CD4-positive, alpha-beta T cell (primary cell): ENCODE measurements at regions not wholly inside any gene's neighbourhood (a gene's known extent, or its start where the extent isn't known, plus 50 kb on each side); places are given as distances from the start of the nearest gene placed in this dataset.

Experiments used
- ATAC-seq: fragments of 200-7000 bp; cut with Tn5 transposase; one replicate; pipeline ENCODE4 v1.10.0; 2022; ENCODE audit warnings: mild to moderate bottlenecking; ENCODE audit not compliant: poor library complexity
- CTCF ChIA-PET: fragments of 350-600 bp; sonication (Branson Sonifier 250); formaldehyde crosslinking; loops from one replicate; lab custom pipeline; 2021; ENCODE audit warnings: antibody characterized with exemption, inconsistent platforms; lab: Charles Lee
- POLR2A ChIA-PET: fragments of 350-600 bp; sonication (Branson Sonifier 250); formaldehyde crosslinking; loops from one replicate; lab custom pipeline; 2021; ENCODE audit warnings: antibody characterized with exemption, inconsistent platforms; lab: Charles Lee
- DNase-seq, 14 experiments: peaks; one replicate each; pipeline ENCODE4 v3.0.0-alpha.2; 2013 to 2020; ENCODE audit warnings: mixed read lengths in 2 of 14
- H3K27ac ChIP-seq, 2 donors: one replicate each; pipeline versions ENCODE4 v1.5.1 to v1.7.0; 2013; ENCODE audit warnings: low read length in 2 of 2, low read depth in 1 of 2, mild to moderate bottlenecking in 1 of 2
- H3K27me3 ChIP-seq, 2 experiments: 1 replicate in 1 of 2; 2 replicates in 1 of 2; pipeline versions ENCODE4 v1.6.1 to v1.7.0; 2013; ENCODE audit warnings: low read length in 2 of 2, control low read depth in 1 of 2, mild to moderate bottlenecking in 1 of 2, moderate library complexity in 1 of 2; ENCODE audit not compliant: insufficient read depth in 2 of 2, control insufficient read depth in 1 of 2
- H3K36me3 ChIP-seq: one replicate; pipeline ENCODE4 v1.6.1; 2013; ENCODE audit warnings: low read length, control low read depth; ENCODE audit not compliant: insufficient read depth
- H3K4me1 ChIP-seq: one replicate; pipeline ENCODE4 v1.6.1; 2013; ENCODE audit warnings: low read length, control low read depth; ENCODE audit not compliant: insufficient read depth
- H3K4me3 ChIP-seq: one replicate; pipeline ENCODE4 v1.5.1; 2013; ENCODE audit warnings: mild to moderate bottlenecking, low read length, moderate library complexity
- H3K9me3 ChIP-seq, 2 experiments: 1 replicate in 1 of 2; 2 replicates in 1 of 2; pipeline versions ENCODE4 v1.6.1 to v1.7.0; 2013; ENCODE audit warnings: low read length in 2 of 2, mild to moderate bottlenecking in 2 of 2, control low read depth in 1 of 2, moderate library complexity in 1 of 2; ENCODE audit not compliant: control insufficient read depth in 1 of 2, insufficient read depth in 1 of 2
- H3K27ac Mint-ChIP-seq: one replicate; pipeline ENCODE4 v1.8.0; 2020; ENCODE audit warnings: mixed read lengths
- H3K27me3 Mint-ChIP-seq: one replicate; pipeline ENCODE4 v1.8.0; 2021; ENCODE audit warnings: mixed read lengths
- H3K36me3 Mint-ChIP-seq: one replicate; pipeline ENCODE4 v1.8.0; 2021; ENCODE audit warnings: low read depth, mixed read lengths
- H3K4me1 Mint-ChIP-seq: one replicate; pipeline ENCODE4 v1.8.0; 2021; ENCODE audit warnings: low read depth, mixed read lengths
- H3K4me3 Mint-ChIP-seq: one replicate; pipeline ENCODE4 v1.8.0; 2020; ENCODE audit warnings: mild to moderate bottlenecking, mixed read lengths
- H3K9me3 Mint-ChIP-seq: one replicate; pipeline ENCODE4 v1.8.0; 2020; ENCODE audit warnings: mixed read lengths
- intact Hi-C, 2 experiments: fragments of 100-400 bp; cut with DNase I in 1 of 2; cut with micrococcal nuclease in 1 of 2; formaldehyde crosslinking; loops; one replicate each; pipeline versions ENCODE4 v1.15.1 to v1.9.0; 2023 to 2025; cut with DNase I, micrococcal nuclease
- TF ChIP-seq, protein P1 (sequence below): fragments of 200-600 bp; IDR thresholded peaks from one replicate; pipeline ENCODE4 v1.8.0; 2022; ENCODE audit warnings: antibody characterized with exemption, mild to moderate bottlenecking

- peaks cover 12% of the 10 kb centered on the region for H3K27me3 Mint-ChIP-seq
- no peaks in the 10 kb centered on the region for H3K36me3 ChIP-seq
- intact Hi-C loops: no loop called here
- ATAC-seq (no peak), DNase-seq (no peak)
- TF ChIP-seq, protein P1, sequence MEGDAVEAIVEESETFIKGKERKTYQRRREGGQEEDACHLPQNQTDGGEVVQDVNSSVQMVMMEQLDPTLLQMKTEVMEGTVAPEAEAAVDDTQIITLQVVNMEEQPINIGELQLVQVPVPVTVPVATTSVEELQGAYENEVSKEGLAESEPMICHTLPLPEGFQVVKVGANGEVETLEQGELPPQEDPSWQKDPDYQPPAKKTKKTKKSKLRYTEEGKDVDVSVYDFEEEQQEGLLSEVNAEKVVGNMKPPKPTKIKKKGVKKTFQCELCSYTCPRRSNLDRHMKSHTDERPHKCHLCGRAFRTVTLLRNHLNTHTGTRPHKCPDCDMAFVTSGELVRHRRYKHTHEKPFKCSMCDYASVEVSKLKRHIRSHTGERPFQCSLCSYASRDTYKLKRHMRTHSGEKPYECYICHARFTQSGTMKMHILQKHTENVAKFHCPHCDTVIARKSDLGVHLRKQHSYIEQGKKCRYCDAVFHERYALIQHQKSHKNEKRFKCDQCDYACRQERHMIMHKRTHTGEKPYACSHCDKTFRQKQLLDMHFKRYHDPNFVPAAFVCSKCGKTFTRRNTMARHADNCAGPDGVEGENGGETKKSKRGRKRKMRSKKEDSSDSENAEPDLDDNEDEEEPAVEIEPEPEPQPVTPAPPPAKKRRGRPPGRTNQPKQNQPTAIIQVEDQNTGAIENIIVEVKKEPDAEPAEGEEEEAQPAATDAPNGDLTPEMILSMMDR: no peak
- H3K9me3 ChIP-seq: peaks cover 0 to 6% of the 10 kb centered on the region in 2 experiments
- H3K36me3 Mint-ChIP-seq: no peaks in the 10 kb centered on the region
- H3K27ac Mint-ChIP-seq: no peak overlapping the region
- H3K4me1 ChIP-seq: peaks cover 19% of the 10 kb centered on the region
- H3K4me1 Mint-ChIP-seq: peaks cover 18% of the 10 kb centered on the region
- H3K4me3 ChIP-seq: no peak overlapping the region
- no peaks in the 10 kb centered on the region for H3K9me3 Mint-ChIP-seq
- no peak overlapping the region for H3K4me3 Mint-ChIP-seq
- POLR2A ChIA-PET: no interaction called here
- CTCF ChIA-PET: no interaction called here
- no peak overlapping the region for H3K27ac ChIP-seq
- peaks cover 0 to 6% of the 10 kb centered on the region in 2 experiments for H3K27me3 ChIP-seq
These were observed 99.5 kb upstream of the AGAP1 start for GRCh38 chr2:235394278-235394828.

GRCh38 chr2:235396071-235396846 is 97.6 kb upstream of the AGAP1 start:
- no peaks in the 10 kb centered on the region for H3K36me3 Mint-ChIP-seq
- H3K4me1 ChIP-seq: peaks cover under 1% of the 10 kb centered on the region
- DNase-seq (no peak), ATAC-seq (no peak)
- POLR2A ChIA-PET: no interaction called here
- H3K4me3 Mint-ChIP-seq: no peak overlapping the region
- no peak overlapping the region for H3K4me3 ChIP-seq
- intact Hi-C loops: no loop called here
- no peaks in the 10 kb centered on the region for H3K4me1 Mint-ChIP-seq
- H3K9me3 Mint-ChIP-seq: no peaks in the 10 kb centered on the region
- H3K27ac Mint-ChIP-seq: no peak overlapping the region
- CTCF ChIA-PET: no interaction called here
- H3K9me3 ChIP-seq: peaks cover 0 to 13% of the 10 kb centered on the region in 2 experiments
- peaks cover 12% of the 10 kb centered on the region for H3K27me3 Mint-ChIP-seq
- H3K27me3 ChIP-seq: peaks cover 0 to 6% of the 10 kb centered on the region in 2 experiments
- TF ChIP-seq, protein P1: no peak
- H3K36me3 ChIP-seq: no peaks in the 10 kb centered on the region
- H3K27ac ChIP-seq: no peak overlapping the region

DNA sequence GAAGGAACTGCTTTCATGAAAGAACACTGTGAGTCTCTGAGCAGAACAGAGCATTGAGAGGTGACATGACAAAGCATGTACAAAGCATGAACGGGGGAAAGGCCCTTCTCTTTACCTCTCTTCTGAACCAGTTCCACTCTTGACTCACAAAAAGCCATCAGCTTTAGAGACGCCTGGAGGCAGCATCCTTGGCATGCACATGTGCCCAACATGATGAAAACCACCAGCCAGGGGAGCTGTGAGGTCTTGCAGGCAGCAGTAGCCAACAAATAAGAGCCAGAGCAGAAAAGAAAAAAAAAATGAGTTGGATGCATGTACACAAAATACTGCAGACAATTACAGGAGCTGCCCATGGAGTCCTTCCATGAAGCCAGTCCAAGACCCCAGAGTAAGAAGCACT is 95.5 kb upstream of the AGAP1 start:
- Mint-ChIP-seq H3K9me3 (no peaks in the 10 kb centered on the region), H3K27me3 (peaks cover 25% of the 10 kb centered on the region), H3K27ac (no peak overlapping the region), H3K4me1 (no peaks in the 10 kb centered on the region), H3K4me3 (no peak overlapping the region), H3K36me3 (no peaks in the 10 kb centered on the region)
- no peak overlapping the region for H3K4me3 ChIP-seq
- no peaks in the 10 kb centered on the region for H3K4me1 ChIP-seq
- DNase-seq (no peak), ATAC-seq (no peak)
- H3K36me3 ChIP-seq: no peaks in the 10 kb centered on the region
- H3K27ac ChIP-seq: no peak overlapping the region
- TF ChIP-seq, protein P1: no peak
- ChIA-PET CTCF (no interaction called here), POLR2A (no interaction called here)
- peaks cover 0 to 7% of the 10 kb centered on the region in 2 experiments for H3K9me3 ChIP-seq
- intact Hi-C loops: no loop called here
- H3K27me3 ChIP-seq: peaks cover 0 to 6% of the 10 kb centered on the region in 2 experiments
